COLO668 (cell line): ENCODE measurements at regions not wholly inside any gene's neighbourhood (a gene's known extent, or its start where the extent isn't known, plus 50 kb on each side); places are given as distances from the start of the nearest gene placed in this dataset.
"Not testable (repeated sequence)": the region's sequence is repeated elsewhere in the genome, so short reads cannot be mapped to it uniquely, and the experiment has no call there.

ENCODE experiments used
- DNase-seq: peaks from one replicate; lab custom pipeline; 2025; ENCODE audit not compliant: unreplicated experiment; lab: John Stamatoyannopoulos, UW

- DNase-seq = no peak
Observed at GRCh38 chr9:115849679-115850412, 303.7 kb upstream of the PAPPA start.

- no peak for DNase-seq
Observed at GRCh38 chr9:115850548-115851304, 302.9 kb upstream of the PAPPA start.

GRCh38 chr9:115855458-115856133 is 298.0 kb upstream of the PAPPA start:
- no peak for DNase-seq

GRCh38 chr9:115858421-115858820 is 295.2 kb upstream of the PAPPA start:
- not testable (repeated sequence) for DNase-seq

GRCh38 chr9:115862021-115862420 is 291.6 kb upstream of the PAPPA start:
- DNase-seq = no peak

GRCh38 chr9:115864581-115864980 is 289.0 kb upstream of the PAPPA start:
- DNase-seq = no peak

GRCh38 chr9:115867326-115867725 is 286.3 kb upstream of the PAPPA start:
- DNase-seq = no peak

- DNase-seq = no peak
Observed at GRCh38 chr9:115877852-115878438, 275.6 kb upstream of the PAPPA start.

- no peak for DNase-seq
Observed at GRCh38 chr9:115879451-115879850, 274.1 kb upstream of the PAPPA start.

GRCh38 chr9:115880221-115880885 is 273.2 kb upstream of the PAPPA start:
- no peak for DNase-seq

GRCh38 chr9:115882911-115883310 is 270.7 kb upstream of the PAPPA start:
- DNase-seq = no peak

GRCh38 chr9:115883467-115884329 is 269.9 kb upstream of the PAPPA start:
- peak; percentile 7 for DNase-seq

- DNase-seq = no peak
Observed at GRCh38 chr9:115884846-115885245, 268.7 kb upstream of the PAPPA start.

- DNase-seq = no peak
Observed at GRCh38 chr9:115888131-115888530, 265.5 kb upstream of the PAPPA start.

GRCh38 chr9:115891929-115892328 is 261.7 kb upstream of the PAPPA start:
- no peak for DNase-seq

- DNase-seq = not testable (repeated sequence)
Observed at GRCh38 chr9:115898478-115898877, 255.1 kb upstream of the PAPPA start.

- DNase-seq = no peak
Observed at GRCh38 chr9:115900698-115901097, 252.9 kb upstream of the PAPPA start.

- no peak for DNase-seq
Observed at GRCh38 chr9:115910959-115911358, 242.6 kb upstream of the PAPPA start.

- DNase-seq = no peak
Observed at GRCh38 chr9:115912086-115912485, 241.5 kb upstream of the PAPPA start.

GRCh38 chr9:115913696-115914095 is 239.9 kb upstream of the PAPPA start:
- DNase-seq = no peak
